ENCODE measurements at regions not wholly inside any gene's neighbourhood (a gene's known extent, or its start where the extent isn't known, plus 50 kb on each side); places are given as distances from the start of the nearest gene placed in this dataset.

DNA sequence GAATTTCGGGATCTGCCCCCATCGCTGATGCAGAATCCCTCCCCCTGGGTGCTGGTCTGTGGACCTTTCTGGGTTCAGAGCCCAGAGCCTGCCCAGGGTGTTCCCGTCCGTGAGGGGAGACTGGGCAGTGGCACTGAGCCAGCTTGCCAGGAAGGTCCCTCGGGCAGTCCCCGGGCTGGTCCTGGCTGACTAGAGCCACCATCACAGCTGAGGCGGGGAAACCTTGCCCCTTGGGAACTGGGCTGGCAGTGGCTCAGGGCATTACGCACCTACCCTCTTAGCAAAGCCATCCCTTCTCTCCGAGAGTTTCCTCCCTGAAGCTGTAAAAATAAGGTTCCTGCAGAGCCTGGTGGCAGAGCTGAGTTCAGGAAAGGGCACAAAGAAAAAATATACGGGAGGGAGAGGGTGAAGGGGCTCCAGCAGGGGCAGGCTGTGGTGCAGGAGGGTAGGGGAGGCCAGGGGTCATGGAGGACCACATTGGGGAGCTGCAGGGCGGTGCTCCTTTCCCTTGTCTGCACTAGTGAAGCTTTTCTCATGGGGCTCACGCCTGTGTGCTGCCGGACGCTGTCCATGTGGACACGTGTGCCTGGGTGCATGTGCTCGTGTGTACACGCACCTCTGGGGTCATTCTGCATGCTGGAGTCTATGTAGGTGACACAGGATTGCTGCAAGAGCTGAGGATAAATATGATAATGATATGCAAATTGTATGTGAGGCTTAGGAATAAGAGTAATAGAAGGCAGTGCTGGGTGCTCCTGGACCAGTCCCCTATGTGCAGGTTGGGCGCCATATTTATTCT lies 118.9 kb downstream of the LHX2 start:
- TF ChIP-seq, protein P1, sequence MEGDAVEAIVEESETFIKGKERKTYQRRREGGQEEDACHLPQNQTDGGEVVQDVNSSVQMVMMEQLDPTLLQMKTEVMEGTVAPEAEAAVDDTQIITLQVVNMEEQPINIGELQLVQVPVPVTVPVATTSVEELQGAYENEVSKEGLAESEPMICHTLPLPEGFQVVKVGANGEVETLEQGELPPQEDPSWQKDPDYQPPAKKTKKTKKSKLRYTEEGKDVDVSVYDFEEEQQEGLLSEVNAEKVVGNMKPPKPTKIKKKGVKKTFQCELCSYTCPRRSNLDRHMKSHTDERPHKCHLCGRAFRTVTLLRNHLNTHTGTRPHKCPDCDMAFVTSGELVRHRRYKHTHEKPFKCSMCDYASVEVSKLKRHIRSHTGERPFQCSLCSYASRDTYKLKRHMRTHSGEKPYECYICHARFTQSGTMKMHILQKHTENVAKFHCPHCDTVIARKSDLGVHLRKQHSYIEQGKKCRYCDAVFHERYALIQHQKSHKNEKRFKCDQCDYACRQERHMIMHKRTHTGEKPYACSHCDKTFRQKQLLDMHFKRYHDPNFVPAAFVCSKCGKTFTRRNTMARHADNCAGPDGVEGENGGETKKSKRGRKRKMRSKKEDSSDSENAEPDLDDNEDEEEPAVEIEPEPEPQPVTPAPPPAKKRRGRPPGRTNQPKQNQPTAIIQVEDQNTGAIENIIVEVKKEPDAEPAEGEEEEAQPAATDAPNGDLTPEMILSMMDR (IDR thresholded peaks at IDR 0.05) = no peak
- TF ChIP-seq EP300 (IDR thresholded peaks at IDR 0.05) (no peak), POLR2A (IDR thresholded peaks at IDR 0.05; ENCODE audit: low read depth) (no peak)
